Activated CD4-positive, alpha-beta T cell treated with anti-CD3 and anti-CD28 coated beads, Interleukin-2, Interleukin-6, amounts not matched to agents 100 ng/mL and 50 ng/mL, durations not matched to agents 16 hours and 8 hours (primary cell): ENCODE measurements at regions not wholly inside any gene's neighbourhood (a gene's known extent, or its start where the extent isn't known, plus 50 kb on each side); places are given as distances from the start of the nearest gene placed in this dataset.
"Not testable (repeated sequence)": the region's sequence is repeated elsewhere in the genome, so short reads cannot be mapped to it uniquely, and the experiment has no call there.

Experiments
- DNase-seq: peaks from one replicate; pipeline ENCODE4 v3.0.0-alpha.2; 2020

DNA sequence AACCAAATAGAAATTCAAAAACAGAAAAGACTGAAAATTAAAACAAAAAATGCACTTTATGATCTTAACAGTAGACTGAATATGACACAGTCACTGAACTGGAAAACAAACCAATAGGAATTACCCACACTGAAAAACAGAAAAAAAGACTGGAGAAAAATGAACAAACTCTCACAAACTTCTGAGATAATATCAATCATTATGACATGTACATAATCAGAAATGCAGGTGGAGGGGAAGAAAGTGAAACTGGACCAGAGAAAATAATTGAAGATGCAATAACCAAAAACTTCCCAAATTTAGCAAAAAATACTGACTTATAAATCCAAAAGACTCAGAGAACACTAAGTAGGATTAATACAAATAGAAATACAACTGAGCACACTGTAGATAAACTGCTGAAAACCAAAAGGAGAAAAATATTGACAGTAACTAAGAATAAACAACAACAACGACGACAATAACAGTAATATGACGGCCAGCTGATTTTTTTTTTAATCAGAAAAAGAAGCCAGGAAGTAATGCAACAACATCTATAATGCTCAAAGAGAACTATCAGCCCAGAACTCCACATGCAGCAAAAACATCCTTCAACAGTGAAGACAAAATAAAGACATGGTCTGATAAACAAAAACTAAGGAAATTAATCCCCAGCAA, 108.1 kb downstream of the ZFAND4 start:
- DNase-seq, result no peak

- DNase-seq, result no peak
Observed at GRCh38 chr10:45561952-45562351, 110.6 kb downstream of the ZFAND4 start.

DNA sequence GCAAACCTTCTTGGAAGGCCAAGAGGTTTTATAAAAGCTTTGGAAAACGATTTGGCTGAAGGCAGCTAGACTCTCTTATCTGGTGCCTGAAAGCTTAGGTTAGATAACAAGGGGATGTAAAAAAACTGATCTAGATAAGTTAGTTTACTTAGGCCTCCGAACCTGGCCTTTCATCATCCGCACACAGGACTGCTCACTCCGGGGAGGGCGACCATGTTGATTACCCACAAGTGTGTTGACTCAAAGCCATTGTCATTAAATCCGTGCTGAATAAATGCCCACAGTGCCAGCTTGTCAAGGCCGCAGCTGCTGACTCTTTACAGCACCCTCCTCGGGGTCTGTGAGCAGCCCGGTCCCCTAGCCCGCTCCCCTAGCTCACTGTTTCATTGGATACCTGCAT, 112.3 kb downstream of the ZFAND4 start:
- DNase-seq, result no peak

DNA sequence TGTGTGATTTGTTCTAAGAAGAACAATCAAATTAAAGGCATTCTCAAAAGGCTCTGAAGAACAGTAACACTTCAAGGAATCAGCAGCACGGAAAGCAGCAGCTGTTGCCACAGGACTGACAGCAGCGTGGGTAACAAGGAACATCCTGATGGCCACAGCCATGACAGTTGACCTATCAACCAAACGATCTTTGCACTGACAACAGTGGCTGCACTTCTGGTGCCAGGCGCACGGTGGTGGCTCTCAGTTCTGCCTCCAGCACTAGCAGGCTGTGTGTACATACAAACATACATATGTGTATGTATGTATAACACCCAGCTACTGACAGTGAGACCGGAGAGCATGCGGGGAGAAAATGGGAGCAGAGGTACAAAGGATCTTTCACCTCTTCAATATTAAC, 114.1 kb downstream of the ZFAND4 start:
- DNase-seq, result no peak

GRCh38 chr10:45557275-45557905, 115.2 kb downstream of the ZFAND4 start:
- DNase-seq, result peak; percentile 38

GRCh38 chr10:45555795-45556194, 116.8 kb downstream of the ZFAND4 start:
- DNase-seq, result no peak

DNA sequence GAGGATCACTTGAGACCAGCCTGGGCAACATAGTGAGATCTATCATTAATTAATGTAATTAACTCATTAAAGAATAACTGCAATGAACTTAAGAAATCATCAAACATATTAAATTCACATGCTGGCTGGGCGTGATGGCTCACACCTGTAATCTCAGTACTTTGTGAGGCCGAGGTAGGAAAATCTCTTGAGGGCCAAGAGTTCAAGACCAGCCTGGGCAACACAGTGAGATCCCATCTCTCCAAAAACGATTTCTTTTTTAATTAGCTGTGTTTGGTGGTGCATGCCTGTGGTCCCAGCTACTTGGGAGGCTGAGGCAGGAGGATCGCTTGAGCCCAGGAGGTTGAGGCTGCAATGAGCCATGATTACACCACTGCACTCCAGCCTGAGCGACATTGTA, 117.2 kb downstream of the ZFAND4 start:
- DNase-seq, result not testable (repeated sequence)

- DNase-seq, result no peak
Observed at GRCh38 chr10:45553613-45554012, 119.0 kb downstream of the ZFAND4 start.

GRCh38 chr10:45553155-45553554, 119.4 kb downstream of the ZFAND4 start:
- DNase-seq, result no peak

DNA sequence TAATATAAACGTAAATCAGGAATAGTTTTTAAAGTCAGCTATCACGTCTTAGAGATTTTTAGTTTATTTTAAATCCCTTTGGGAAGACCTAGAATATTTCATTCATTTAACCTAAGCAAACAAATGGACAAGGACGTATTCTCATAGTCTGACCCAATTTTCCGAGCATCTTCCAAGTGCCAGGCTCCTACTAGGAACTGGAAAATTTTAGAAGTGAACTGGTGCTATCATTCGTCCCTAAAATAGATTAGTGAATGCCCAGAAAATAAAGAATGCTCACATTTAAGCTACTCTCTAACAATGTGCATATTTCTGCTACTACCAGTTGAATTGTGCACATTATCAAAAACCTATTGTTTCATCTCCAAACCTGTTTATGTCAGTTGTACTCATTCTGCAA, 120.1 kb downstream of the ZFAND4 start:
- no peak for DNase-seq

GRCh38 chr10:45550903-45551786, 121.4 kb downstream of the ZFAND4 start:
- DNase-seq, result no peak

GRCh38 chr10:45548068-45548467, 124.5 kb downstream of the ZFAND4 start:
- no peak for DNase-seq

DNA sequence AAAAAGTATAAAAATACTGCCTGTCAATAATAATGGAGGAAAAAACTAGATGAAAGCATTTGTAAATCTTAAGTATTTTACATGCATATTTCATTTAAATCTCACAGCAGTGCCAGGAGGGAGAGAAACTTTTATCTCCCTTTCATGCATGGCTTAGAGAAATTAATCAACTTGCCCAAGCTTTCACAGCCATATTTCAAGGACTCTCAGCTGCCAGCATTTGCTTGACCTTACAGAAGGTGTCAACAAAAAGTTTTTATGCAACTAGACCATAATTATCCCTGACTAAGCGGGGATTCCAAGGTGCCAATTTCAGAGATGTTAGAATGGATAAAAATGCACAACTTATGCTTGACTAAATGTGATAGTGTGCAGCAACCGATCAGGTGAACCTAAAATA, 125.4 kb downstream of the ZFAND4 start:
- DNase-seq, result no peak

- no peak for DNase-seq
Observed at GRCh38 chr10:45545150-45545549, 127.4 kb downstream of the ZFAND4 start.

DNA sequence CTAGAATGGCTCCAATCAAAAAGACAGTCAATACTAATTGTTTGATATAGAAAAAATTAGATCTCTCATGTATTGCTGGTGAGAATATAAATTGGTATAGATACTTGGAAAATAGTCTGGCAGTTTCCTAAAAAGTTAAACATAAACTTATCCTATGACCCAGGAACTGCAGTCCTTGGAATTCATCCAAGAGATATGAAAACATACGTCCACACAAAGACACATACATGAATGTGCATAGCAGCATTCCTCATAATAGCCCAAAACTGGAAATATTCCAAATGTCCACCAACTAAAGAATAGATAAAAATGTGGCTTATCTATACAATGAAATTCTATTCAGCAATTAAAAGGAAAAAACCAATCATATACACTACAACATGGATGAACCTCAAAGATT, 128.4 kb downstream of the ZFAND4 start:
- no peak for DNase-seq

DNA sequence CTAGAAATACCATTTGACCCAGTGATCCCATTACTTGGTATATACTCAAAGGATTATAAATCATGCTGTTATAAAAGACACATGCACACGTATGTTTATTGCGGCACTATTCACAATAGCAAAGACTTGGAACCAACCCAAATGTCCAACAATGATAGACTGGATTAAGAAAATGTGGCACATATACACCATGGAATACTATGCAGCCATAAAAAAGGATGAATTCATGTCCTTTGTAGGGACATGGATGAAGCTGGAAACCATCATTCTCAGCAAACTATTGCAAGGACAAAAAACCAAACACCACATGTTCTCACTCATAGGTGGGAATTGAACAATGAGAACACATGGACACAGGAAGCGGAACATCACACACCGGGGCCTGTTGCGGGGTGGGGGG, 131.5 kb downstream of the ZFAND4 start:
- DNase-seq, result not testable (repeated sequence)

GRCh38 chr10:45540589-45540988, 132.0 kb downstream of the ZFAND4 start:
- not testable (repeated sequence) for DNase-seq

DNA sequence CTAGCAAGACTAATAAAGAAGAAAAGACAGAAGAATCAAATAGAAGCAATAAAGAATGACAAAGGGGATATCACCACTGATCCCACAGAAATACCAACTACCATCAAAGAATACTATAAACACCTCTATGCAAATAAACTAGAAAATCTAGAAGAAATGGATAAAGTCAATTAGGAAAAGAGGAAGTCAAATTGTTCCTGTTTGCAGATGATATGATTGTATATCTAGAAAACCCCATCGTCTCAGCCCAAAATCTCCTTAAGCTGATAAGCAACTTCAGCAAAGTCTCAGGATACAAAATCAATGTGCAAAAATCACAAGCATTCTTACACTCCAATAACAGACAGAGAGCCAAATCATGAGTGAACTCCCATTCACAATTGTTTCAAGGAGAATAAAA, 133.0 kb downstream of the ZFAND4 start:
- DNase-seq, result not testable (repeated sequence)

DNA sequence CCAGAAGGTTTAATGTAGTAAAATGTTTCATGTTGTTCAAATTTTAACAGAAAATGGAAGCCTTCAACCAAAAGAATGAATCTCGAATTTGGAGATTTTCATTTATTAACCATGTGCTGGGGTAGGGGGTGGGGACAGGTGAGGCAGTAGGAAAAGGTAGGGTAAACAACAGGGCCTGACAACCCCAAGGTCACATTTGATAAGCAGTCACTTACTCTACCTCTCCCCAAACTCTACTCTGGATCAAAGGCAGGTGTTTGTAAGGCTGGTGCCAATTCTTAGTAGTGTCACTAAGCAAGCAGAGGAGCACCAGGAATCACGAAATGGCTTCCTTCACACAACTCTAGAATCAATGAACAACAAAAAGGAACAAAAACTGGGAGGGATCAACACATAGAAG, 138.0 kb downstream of the ZFAND4 start:
- no peak for DNase-seq

DNA sequence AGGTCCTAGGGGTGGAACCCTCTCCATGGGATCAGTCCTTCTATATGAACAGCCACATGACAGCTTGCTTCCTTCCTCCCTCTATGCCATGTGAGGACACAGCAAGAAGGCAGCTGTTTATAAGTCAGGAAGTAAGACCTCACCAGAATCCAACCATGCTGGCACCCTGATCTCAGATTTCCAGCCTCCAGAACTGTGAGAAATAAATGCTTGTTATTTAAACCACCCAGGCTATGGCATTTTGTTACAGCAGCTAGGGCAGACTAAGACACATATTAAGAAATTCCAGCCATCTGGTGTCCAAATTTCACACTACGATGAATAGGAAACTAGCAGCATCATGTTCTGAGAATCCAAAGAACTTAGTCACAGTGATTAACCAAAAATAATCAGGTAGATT, 140.1 kb downstream of the ZFAND4 start:
- no peak for DNase-seq

- DNase-seq, result no peak
Observed at GRCh38 chr10:45526309-45526905, 146.2 kb downstream of the ZFAND4 start.

DNA sequence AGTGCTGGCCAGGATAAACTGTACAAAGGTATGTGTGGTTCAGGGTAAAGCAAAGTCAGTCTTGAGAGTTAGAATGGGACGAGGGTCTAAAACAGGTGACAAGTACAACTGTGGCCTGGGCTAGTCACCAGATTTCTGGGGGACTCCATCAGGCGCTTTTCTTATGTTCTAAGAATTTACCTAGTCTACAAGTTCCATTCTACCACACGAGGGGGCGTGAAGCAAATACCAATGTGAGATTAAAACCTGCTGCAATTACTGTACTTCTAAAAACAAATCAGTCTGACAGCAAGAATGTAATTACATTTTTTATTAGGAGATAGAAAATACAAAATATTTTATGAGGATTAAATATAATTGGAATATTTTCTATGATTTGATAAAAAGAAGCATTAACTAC, 146.5 kb downstream of the ALOX5 start:
- no peak for DNase-seq

DNA sequence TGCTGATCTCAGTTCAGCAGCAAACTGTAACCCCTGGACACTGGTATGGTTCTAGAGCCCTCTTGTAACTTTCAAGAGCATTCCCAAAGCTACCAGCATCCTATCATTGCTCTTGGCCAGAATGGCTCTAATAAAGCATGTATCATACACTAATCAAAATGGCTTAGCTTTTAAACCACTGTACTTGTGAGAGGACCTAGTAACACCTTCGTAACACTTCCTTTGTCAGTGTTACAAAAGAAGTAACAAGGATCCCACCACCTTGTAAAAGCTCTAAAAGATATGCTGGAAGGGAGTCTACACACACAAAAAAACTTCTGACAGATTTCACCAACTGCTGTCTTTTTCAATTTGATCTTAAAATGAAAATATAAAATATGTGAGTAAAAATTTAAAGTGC, 144.7 kb downstream of the ALOX5 start:
- DNase-seq, result no peak

DNA sequence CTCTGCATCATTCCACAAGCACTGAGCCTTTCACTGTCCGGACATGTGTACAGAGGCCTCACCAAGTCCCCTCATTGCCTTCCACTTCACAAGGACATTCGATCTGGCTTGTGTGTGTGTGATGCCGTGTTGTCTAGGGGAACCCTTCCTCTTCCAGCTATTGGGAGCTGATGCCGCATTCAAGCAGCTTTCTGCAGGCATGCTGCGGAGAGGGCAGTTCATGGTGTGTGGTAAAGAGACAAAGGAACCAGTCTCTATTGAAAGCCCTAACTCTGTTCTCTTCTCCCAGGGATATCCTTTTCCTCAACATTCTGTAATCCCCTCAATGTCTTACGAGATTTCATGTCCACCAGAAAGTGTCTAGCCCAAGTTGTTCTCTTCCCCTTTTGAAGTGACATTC, 141.6 kb downstream of the ALOX5 start:
- no peak for DNase-seq
